ENCODE measurements at regions not wholly inside any gene's neighbourhood (a gene's known extent, or its start where the extent isn't known, plus 50 kb on each side); places are given as distances from the start of the nearest gene placed in this dataset.
"Not testable (repeated sequence)": the region's sequence is repeated elsewhere in the genome, so short reads cannot be mapped to it uniquely, and the experiment has no call there.

DNA sequence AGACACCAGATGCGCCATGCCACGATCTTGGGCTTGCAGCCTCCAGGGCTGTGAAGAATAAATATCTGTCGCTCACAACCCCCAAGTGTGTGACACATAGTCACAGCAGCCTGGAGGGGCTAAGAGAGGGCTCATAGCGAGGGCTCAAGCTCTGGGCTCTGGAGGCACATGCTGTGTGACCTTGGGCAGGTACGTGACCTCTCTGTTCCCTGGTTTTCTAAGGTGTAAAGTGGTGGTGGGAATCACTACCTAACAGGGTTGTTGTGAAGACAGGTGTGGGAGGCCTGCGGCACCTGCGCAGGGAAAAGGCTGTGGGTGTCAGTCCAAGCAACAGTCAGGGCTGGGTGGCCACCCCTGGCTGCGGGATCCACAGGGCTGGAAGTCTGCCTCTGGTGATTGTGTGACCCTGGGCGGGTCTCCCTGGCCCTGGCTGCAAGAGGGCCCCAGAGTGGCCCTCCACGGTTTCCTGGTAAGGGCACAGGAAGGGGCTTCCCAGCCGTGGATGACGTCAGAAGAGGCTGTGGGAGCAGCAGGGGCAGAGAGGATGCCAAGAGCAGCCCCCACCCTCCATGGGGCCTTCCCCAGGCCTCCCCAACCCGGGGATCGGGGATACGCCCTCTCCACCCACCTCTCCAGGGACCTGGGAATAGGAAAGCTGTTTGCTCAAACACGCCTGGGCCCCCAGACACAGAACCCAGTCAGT lies 218.8 kb upstream of the SGCG start:
- DNase-seq: no peak

DNA sequence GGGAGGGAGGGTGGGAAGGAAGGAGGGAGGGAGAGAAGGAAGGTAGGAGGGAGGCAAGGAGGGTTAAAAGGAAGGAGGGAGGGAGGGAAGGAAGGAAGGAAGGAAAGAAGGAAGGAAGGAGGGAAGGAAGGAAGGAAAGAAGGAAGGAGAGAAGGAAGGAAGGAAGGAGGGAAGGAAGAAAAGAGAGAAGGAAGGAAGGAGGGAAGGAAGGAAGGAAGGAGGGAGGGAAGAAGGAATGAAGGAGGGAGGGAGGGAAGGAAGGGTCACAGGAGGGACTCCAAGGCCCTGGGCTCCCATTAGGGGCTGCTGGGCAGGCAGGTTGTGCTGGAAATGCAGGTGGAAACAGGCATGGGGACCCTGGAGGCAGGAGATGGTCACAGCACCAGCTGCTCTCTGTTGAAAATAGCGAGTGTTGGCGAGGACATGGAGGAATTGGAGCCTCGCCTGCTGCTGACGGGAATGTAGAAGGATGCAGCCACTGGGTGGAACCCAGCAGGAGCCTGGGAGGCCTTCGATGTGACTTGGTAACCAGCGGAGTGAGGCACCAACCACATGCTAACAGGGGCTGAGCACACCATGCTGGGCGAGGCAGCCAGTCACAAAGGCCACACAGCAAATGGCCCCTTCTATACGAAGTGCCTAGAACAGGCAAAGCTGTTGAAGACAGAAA lies 217.3 kb upstream of the SGCG start:
- not testable (repeated sequence) for DNase-seq

DNA sequence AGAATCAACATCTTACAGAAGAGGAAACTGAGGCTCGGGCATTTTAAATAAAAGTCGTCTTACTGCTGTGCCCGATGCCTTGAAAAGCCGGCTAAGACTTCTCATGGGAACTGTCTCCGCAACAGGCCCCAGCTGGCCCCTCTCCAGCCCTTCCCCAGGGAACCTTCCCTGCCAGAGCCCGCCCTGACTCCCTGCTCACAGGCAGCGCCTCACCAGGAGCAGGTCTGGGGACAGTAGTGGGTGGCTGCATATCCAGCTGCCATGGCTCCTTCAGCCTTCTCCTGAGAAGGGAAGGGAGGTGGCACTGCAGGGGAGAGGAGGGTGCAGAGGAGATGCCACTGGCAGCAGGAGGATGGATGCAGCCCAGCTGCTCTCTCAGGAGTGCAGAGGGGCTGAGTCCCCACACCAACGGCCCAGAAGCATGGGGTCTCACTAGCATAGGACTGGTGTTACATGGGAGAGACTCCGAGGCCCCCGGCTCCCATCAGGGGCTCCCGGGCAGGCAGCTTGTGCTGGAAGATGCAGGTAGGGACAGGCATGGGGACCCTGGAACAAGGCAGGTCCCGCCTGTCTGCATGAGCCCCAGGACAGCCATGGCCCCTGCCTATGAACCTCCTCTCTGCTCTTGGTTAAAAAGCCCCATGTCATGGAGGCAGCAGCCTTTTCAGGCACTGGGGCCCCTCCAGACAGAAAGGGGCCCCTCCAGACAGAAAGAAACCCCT lies 216.4 kb upstream of the SGCG start:
- no peak for DNase-seq

DNA sequence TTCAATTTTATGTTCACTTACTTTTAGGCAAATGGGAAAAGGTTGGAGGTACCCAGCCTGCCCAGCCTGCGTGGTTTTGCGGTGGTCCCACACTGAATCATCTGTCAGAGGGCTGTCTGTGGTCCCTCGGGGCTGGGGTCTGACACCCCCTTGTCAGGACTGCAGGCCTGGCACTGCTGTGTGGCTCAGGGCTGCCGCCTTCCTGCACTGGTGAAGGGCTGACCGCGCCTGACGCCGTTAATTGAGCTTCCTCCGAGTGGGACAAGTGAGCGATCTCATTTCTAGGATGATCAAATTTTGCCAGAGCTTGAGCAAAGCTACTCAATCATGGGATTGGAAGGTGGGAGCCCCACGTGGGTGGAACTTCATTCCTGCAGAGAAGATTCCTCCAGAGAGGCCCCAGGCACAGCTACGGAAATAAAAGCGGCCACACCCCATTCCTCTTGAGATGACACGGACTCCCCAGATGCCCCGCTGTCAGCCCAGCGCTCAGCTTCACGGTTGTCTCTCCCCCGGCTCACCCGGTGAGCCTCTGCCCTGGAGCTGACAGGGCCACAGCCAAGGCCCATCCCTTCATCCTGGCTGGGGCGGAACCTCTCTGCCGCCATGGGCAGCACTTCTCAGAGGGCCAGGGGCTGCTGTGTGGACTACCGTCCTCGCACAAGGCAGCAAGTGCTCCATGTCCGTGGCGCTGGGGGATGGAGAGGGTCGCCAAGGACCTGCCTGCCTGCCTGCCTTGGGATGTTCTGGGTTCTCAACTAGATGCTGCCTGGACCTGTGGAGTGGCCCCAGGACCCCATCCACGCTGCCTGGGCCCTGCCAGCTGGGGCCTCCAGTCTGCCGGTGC lies 215.5 kb upstream of the SGCG start:
- not testable (repeated sequence) for DNase-seq

DNA sequence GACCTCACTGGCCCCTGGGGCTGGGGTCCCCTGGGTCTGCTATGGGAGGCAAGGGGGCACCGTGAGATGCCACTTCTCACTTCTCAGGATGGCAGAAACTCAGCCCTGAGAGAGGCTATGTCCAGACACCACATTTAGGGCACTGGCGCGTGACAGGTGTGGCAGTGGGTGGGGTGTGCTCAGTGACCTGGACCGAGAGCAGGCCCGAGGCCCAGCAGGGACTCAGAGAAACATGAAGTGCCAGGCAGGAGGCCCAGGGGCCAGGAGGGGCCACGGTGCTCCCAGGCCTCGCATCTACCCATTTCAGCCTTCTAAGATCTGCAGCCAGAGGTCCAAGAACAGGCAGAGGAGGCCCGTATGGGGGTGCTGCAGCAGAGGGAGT lies 214.9 kb upstream of the SGCG start:
- not testable (repeated sequence) for DNase-seq

DNA sequence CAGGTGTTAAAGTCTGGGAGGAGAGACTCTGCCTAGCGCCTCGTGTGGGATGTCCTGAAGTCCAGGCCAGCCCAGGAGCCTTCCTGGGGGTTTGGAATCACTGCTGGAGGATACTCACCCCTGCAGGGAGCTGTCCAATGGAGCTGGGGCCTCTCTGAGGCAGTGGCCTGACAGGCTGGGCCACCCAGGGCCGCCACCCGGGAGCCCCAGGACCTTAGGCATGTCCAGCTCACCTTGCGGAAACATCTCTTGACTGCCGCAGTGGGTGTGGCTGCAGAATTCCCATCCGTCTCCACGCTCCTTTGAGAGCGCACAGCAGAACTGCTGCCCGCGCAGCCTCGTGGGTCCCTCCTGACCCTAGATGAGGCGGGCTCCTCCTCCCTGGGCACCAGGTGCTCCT lies 214.0 kb upstream of the SGCG start:
- DNase-seq: not testable (repeated sequence)

DNA sequence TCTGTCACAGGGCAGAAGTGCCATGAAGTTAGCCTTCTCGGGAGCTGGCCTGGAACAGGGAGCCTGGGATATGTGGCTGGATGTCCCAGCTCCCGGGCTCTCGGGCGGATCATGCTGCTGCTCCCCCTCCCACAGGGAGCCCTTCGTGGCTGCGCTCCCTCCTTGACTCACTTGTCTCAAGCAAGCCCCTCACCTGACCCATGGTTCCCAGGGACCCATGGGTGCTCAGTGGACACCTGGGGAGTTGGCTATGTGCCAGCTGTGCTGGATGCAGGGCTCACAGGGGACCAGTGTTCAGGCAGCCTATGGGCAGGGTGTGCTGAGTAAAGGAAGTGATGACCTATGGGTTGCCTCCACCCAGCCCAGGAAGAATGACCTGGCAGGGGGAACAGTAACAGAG lies 213.1 kb upstream of the SGCG start:
- DNase-seq: no peak

DNA sequence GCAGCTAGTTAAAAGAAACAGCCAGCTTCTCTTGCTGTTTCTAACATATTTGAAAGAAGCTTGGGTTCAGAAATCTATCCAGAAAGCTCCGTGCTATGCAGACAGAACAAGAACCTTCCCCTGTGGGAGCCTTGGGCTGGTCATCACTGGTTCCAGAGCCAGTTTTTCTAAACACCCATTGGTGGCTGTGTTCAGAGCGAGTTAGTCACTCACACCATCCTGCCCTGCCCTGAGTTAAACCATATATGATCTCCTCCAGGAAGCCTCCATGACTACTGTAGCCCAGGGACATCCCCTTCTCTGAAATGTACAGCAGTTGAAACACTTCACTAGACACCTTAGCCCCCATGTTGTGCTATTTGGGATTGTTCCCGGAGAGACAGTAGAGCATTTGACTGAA lies 200.8 kb upstream of the SGCG start:
- no peak for DNase-seq

DNA sequence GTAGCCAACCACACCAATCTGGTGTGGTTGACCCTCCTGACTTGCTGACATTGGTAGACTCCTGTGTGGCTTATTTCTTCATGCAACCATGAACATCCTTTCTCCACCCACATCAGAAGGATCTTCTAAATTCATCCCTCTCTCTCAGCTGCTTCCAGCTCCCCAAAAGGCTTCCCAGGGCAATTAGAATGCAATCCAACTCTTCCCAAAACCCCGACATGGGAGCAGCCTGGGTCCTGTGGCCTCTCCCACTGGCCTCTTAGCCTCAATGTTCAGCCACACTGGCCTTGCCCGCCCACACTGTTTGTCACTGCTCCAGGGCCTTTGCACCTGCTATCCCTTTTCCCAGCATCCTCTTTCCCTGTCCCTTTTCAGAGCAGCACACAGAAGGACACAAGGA lies 199.8 kb upstream of the SGCG start:
- DNase-seq: no peak

DNA sequence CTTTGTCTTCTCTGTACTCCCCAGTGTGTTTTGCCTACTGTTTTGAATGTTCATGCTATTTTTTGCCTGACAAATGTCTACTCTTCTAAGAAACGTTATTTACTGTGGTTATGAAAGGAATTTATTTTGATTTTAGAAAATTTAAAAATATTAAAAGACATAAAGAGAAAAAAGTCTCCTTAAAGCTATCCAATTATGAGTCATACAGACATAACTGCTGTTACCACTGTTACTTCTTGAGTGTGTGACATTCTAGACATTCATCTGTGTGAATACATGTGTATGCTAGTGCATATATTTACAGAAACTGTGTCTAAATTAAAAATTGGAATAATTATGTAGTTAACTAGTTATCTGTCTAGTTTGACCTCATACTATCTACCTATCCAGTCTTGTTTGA lies 187.6 kb upstream of the SGCG start:
- no peak for DNase-seq

DNA sequence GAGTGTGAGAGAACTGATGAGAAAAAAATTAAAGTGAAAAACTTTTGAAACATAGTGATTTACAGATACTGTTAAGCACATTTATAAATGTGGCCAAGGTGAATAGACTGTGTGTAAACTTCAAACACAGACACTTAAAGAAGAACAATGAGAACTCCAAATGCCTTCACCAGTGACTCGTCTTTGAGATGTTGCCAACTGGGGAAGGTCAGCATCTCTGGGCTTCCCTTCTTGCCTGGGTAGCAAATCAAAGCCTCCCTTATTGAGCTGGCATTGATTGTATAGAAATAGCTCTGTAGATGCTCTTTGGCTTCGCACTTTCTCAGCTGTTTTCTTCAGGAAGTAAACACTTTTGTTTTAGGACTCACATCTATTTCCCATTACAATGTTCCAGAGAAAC lies 177.3 kb upstream of the SGCG start:
- no peak for DNase-seq

DNA sequence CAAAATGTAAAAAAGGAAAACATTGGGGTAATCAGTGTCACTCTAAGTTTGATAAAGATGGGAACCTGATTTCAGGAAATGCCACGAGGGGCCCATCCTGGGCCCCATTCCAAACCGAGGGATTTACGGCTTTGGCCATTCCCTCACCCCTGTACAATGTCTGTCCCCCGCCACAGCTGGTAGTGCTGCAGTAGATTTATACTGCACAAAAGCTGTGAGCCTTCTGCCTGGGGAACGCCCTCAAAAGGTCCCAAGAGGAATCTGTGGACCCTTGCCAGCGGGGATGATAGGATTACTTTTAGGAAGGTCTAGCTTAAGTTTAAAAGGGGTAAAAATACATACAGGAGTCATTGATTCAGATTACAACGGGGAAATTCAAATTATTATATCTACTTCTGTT lies 173.4 kb upstream of the SGCG start:
- DNase-seq: no peak

DNA sequence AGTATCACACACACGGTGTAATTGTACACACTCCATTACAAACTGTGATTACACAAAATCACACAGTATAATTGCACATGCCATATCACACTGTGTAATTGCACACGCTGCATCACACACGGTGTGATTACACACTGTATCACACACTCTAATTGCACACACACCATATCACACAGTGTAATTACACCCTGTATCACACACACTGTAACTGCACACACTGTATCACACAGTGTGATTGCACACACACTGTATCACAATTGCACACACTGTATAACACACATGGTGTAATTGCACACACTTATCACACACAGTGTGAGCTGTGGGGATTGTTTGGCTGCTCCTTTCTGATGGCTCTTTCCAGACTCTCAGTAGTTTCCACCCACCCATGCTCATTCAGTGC lies 162.6 kb upstream of the SGCG start:
- DNase-seq: no peak

DNA sequence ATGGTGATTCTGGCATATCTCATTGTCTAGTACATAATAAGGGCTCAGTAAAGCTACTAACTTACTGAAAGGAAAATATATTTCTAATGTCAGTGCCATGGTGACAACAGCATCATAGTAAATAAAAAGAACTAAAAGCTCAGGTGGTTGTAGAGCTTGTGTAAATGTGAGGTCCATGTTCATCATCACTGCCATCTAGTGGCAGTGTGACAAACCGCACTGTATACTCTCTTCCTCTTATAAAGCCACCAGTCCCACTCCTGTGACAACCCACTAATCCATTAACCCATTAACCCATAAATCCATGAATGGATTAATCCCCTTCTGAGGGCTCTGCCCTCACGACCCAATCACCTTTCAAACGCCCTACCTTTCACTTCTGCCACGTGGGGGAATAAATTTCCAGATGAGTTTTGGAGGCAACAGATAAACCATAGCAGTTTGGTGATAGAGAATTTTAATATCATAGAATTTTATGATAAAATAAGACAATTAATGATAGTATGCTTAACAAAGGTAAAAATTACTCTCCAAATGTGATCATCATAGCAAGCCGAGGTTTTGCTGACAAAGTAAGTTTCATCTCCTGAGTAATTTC lies 160.4 kb upstream of the SGCG start:
- peak in 1 of 2 experiments; percentile 44 for DNase-seq

DNA sequence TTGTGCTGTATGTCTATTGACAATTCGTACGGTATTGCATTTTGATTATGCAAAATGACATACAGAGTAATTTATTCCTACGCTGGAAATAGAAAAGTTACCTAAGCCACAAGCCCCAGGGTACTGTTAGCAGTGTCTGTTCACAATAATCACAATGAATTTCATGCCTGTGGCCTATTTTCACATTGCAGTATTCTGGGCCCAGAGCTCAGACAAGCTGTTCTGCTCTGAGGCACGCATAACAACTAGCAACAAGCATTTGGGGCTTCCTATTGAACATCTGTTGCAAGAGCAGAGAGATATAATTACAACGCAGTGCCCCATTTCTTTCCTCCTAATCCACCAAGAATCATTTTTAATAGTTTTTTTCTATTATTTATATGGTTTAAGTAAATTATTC lies 158.9 kb upstream of the SGCG start:
- DNase-seq: no peak

DNA sequence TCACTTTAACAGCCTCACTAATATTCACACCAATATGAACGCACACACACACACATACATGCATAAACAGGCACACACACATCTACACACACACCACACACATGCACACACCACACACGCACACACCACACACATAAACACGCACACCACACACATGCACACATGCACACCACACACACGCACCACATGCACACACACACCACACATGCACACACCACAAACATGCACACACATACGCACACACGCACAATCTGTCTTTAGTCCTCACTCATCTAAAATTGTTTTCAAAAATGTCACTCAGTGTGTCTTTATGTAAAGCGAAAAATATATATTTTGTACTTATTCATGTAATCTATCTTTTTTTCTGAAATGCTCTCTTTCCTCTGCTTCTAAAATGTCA lies 158.1 kb upstream of the SGCG start:
- no peak for DNase-seq

DNA sequence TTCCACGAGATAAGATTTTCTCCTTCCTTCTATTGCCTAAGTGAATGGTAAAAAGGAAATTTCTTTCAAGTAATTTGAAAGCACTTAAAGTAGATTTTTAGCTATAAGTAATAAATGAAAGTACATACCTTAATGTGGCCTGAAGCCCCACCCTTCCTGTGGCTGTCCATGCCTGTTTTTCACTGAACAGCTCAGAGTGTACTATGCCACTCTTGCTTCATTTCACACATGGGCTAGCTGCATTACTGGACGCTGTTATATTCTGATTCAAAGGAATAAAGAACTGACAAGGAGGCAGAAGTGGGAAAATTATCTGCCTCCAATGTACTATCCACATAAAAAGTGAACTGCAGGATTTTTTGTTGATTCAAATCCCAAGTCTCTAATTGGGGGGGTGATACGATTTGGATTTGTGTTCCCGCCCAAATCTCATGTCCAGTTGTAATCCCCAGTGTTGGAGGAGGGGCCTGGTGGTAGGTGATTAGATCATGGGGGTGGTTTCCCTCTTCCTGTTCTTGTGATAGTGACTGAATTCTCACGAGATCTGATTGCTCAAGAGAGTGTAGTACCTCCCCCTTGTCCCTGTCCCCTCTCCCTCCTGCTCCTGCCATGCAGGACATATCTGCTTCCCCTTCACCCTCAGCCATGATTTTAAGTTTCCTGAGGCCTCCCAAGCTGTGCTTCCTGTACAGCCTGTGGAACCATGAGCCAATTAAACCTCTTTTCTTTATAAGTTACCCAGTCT lies 154.7 kb upstream of the SGCG start:
- no peak for DNase-seq

DNA sequence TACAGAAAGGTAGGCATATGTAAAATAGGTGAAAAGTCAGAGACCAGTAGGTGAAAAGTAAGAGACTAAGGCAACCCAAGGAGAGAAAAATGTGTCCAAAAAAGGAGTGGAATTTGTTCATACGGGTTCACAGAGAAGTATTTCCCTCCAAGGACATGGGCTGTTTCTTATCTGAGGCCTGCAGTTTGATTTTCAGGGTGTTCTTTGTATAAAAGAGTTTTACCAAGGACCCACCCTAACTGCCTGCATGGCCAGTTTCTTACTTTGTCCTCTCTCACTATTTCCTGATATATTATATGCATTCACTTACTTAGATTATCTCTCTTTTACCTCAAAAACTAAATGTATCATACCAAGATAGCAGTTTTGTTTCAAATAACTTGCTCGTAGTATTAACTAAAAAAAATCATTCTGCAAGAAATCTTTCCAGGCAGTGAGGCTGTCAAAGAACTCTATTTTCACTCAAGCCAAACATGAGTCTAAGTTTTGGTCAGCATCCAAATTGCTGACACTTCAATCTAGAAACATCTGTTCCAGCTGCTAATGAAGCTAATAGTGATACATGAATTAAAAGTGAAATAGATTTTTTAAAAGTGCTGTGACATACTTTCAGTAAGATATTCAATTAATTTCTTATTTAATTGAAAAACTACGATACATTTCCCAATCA lies 141.4 kb upstream of the SGCG start:
- no peak for DNase-seq

DNA sequence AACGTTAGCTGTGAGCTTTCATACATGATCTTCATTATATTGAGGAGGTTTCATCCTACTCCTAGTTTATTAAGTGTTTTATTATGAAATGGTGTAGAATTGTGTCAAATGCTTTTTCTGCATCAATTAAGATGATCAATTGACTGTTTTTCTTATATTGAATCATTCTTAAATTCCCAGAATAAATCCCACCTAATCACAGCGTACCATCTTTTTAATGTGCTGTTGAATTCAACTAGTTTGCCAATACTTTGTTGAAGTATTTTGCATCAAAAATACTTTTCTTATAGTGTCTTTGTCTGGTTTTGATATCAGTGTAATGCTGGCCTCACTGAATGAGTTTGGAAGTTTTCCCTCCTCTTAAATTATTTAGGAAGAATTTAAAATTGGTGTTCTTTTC lies 138.6 kb upstream of the SGCG start:
- no peak for DNase-seq

DNA sequence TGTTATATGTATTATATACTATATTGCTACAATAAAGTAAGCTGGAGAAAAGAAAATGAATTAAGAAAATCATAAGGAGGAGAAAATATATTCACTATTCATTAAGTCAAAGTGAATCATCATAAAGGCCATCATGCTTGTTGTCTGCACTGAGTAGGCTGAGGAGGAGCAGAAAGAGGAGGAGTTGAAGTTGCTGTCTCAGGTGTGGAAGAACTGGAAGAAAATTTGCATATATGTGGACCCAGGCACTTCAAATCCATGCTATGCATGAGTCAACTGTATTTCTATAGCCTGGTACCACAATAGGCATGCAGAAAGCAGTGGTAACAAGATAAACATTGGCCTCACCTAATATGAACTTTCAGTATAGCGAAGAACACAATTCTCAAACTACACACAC lies 135.9 kb upstream of the SGCG start:
- no peak for DNase-seq

DNA sequence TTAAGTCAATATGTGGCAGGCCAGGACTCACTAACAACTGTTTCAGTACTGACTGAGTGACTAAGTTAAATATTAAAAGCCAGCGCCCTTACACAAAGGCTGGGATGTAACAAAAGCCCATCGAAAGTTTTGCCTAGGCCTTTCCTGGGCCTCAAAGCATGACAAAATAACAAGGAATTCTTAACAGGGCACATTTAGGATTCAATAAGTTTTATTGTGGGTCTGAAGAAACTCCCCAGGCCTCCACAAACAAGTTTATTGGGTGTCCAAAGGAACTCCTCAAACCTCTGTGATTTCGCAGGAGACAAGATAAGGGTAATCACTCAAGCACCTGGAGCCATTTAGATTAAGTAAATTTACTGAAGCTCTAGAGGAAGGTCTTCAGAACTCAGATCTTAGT lies 130.7 kb upstream of the SGCG start:
- no peak for DNase-seq

DNA sequence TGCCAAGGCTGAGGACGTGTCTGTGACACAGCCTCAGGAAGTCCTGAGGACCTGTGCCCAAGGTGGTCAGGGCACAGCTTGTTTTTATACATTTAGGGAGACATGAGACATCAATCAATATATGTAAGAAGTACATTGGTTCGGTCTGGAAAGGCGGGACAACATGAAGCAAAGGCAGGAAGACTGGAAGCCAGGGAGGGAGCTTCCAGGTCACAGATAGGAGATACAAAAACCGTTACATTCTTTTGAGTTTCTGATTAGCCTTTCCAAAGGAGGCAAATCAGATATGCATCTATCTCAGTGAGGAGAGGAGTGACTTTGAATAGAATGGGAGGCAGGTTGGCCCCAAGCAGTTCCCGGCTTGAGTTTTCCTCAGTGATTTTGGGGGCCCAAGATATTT lies 127.1 kb upstream of the SGCG start:
- not testable (repeated sequence) for DNase-seq
